ENCODE measurements at regions not wholly inside any gene's neighbourhood (a gene's known extent, or its start where the extent isn't known, plus 50 kb on each side); places are given as distances from the start of the nearest gene placed in this dataset.

GRCh38 chr7:33729726-33730125 is 175.6 kb upstream of the BMPER start:
- DNase-seq = no peak

- DNase-seq = no peak
Measured at GRCh38 chr7:33730958-33731357, 174.4 kb upstream of the BMPER start.

- no peak for DNase-seq
Measured at GRCh38 chr7:33731912-33732311, 173.4 kb upstream of the BMPER start.

GRCh38 chr7:33732462-33732861 is 172.9 kb upstream of the BMPER start:
- no peak for DNase-seq

GRCh38 chr7:33733870-33734650 is 171.3 kb upstream of the BMPER start:
- no peak for DNase-seq

GRCh38 chr7:33735403-33735802 is 169.9 kb upstream of the BMPER start:
- DNase-seq = no peak

- DNase-seq = no peak
Measured at GRCh38 chr7:33736521-33737221, 168.7 kb upstream of the BMPER start.

GRCh38 chr7:33738260-33738935 is 166.9 kb upstream of the BMPER start:
- no peak for DNase-seq

- DNase-seq = no peak
Measured at GRCh38 chr7:33739286-33739685, 166.1 kb upstream of the BMPER start.

GRCh38 chr7:33742521-33742920 is 162.8 kb upstream of the BMPER start:
- no peak for DNase-seq

GRCh38 chr7:33742999-33743587 is 162.2 kb upstream of the BMPER start:
- DNase-seq = no peak

GRCh38 chr7:33743594-33743993 is 161.7 kb upstream of the BMPER start:
- DNase-seq = no peak

GRCh38 chr7:33744293-33745075 is 160.9 kb upstream of the BMPER start:
- DNase-seq = no peak

GRCh38 chr7:33745934-33746333 is 159.4 kb upstream of the BMPER start:
- DNase-seq = no peak

- no peak for DNase-seq
Measured at GRCh38 chr7:33748793-33749192, 156.5 kb upstream of the BMPER start.

GRCh38 chr7:33750177-33750576 is 155.2 kb upstream of the BMPER start:
- no peak for DNase-seq

- no peak for DNase-seq
Measured at GRCh38 chr7:33751443-33751842, 153.9 kb upstream of the BMPER start.

GRCh38 chr7:33753881-33754525 is 151.3 kb upstream of the BMPER start:
- DNase-seq = no peak

- no peak for DNase-seq
Measured at GRCh38 chr7:33754933-33755928, 150.1 kb upstream of the BMPER start.

- DNase-seq = no peak
Measured at GRCh38 chr7:33757050-33757449, 148.3 kb upstream of the BMPER start.
